Pons (tissue), 1 donor: ENCODE measurements at regions not wholly inside any gene's neighbourhood (a gene's known extent, or its start where the extent isn't known, plus 50 kb on each side); places are given as distances from the start of the nearest gene placed in this dataset.

Source experiments
- DNase-seq: peaks from one replicate; pipeline ENCODE4 v3.0.0-alpha.2; 2016; ENCODE audit warnings: low spot score

DNA sequence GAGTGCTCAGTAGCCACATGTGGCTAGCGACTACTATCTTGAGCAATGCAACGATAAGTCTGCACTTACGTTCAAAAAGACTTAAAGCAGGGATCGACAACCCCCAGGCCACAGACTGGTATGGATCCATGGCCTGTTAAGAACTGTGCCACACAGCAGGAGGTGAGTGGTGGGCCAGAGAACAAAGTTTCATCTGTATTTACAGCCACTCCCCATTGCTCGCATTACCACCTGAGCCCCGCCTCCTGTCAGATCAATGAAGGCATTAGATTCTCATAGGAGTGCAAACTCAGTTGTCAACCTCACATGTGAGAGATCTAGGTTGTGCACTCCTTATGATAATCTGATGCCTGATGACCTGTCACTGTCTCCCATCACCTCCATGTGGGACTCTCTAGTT is 103.6 kb upstream of the ZRANB2 start:
- DNase-seq = no peak

DNA sequence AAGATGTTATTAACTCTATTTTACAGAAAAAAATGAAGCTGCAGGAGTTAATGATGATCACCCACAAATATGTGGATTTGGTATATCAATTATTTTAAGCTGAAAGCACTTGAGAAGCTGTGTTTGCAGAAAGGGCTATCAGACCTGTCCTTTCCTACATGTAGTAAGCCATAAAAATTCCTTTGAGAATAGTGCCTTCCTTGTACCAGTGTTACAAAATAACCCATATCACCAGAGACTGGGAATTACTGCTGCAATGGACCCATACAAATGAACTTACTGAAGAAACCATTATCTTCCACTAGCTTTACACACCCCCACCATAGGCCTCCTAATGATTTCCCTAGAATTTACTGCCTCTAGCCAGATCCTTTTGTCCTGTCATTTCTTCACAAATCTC is 99.2 kb upstream of the ZRANB2 start:
- no peak for DNase-seq

GRCh38 chr1:71170925-71171324 is 90.1 kb upstream of the ZRANB2 start:
- no peak for DNase-seq

- DNase-seq = no peak
These were observed 86.7 kb upstream of the ZRANB2 start for GRCh38 chr1:71167505-71167904.

- DNase-seq = no peak
These were observed 85.6 kb upstream of the ZRANB2 start for GRCh38 chr1:71166178-71167173.

- no peak for DNase-seq
These were observed 76.9 kb upstream of the ZRANB2 start for GRCh38 chr1:71157715-71158114.

DNA sequence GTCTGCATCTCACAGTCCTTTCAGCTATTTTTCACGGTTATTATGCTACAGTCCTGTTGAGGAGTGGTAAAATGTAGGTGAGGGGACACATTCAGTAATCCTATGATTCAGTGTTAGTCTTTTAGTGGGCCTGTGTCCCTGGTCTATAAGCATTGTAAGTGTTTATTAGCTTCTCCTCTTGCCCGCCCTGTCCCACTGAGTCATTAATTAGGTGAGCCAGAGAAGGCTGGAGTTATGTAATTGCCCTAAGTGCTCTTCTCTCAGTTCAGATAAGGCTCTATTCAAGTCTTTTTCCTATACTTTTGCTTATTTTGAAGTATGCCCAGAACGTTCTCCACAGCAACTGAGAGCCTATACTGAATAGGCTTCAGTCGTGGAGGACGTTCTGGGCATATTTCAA is 76.3 kb upstream of the ZRANB2 start:
- DNase-seq = no peak

DNA sequence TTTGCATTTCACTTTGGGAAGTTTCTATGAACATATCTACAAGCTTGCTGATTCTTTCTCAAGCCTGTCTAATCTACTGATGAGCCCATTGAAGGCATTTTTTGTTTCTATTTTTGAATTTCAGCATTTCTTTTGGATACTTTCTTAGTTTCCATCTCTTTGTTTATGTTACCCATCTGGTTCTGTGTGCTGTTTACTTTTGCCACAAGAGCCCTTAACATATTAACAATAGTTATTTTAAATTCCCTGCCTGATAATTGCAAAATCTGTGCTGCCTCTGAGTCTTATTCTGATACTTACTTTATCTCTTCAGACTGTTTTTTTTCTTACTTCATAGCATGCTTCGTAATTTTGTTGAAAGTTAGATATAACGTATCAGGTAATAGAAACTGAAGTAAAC is 75.8 kb upstream of the ZRANB2 start:
- no peak for DNase-seq

GRCh38 chr1:71154429-71154828 is 73.6 kb upstream of the ZRANB2 start:
- DNase-seq = no peak

DNA sequence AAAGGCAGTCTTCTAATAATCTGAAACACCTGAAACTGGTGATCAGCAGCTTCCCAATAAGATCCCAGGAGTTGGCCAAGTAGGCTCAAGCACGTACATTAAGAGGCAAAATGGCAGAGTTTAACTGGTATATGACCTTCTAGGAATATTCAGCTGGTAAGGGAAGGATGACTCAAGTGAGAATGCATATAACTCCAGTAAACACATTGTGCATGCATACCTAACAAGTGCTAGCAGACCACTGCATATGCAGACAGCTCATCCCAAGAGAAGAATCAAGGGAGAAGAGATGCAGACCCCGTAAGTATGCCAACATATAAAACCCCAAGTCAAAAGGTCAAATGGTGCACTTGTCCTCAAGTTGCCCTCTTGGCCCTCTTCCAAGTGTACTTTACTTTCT is 73.0 kb upstream of the ZRANB2 start:
- DNase-seq = no peak

- no peak for DNase-seq
These were observed 67.0 kb upstream of the ZRANB2 start for GRCh38 chr1:71147637-71148360.

- DNase-seq = no peak
These were observed 54.7 kb upstream of the ZRANB2 start for GRCh38 chr1:71135571-71135970.
